A673 (cell line): ENCODE measurements at regions not wholly inside any gene's neighbourhood (a gene's known extent, or its start where the extent isn't known, plus 50 kb on each side); places are given as distances from the start of the nearest gene placed in this dataset.
"Not testable (repeated sequence)": the region's sequence is repeated elsewhere in the genome, so short reads cannot be mapped to it uniquely, and the experiment has no call there.

Experiments
- CTCF ChIP-seq: fragments of 300-800, 200-600 bp; sonication (generic); conservative IDR thresholded peaks from 2 replicates; pipeline ENCODE4 v1.5.1; 2017; ENCODE audit warnings: low read depth, mild to moderate bottlenecking, antibody characterized with exemption, low read length, moderate library complexity, mixed read lengths
- EZH2 ChIP-seq: fragments of 200-600 bp; sonication (generic); IDR thresholded peaks from 2 replicates; pipeline ENCODE4 v1.6.1; 2017; ENCODE audit warnings: borderline replicate concordance, low read depth, mild to moderate bottlenecking, mixed read lengths, antibody characterized with exemption, low read length; ENCODE audit not compliant: poor library complexity, severe bottlenecking

- not testable (repeated sequence) for TF ChIP-seq CTCF, EZH2
Observed at GRCh38 chr13:46451145-46451544, 64.1 kb upstream of the RUBCNL start.
